WTC11 (cell line): ENCODE measurements at regions not wholly inside any gene's neighbourhood (a gene's known extent, or its start where the extent isn't known, plus 50 kb on each side); places are given as distances from the start of the nearest gene placed in this dataset.
A peak's percentile ranks its signal among the peaks of the same experiment; 100 is the strongest.

Source experiments
- ATAC-seq: fragments of 200-7000 bp; cut with Tn5 transposase; 2 replicates; pipeline ENCODE4 v1.10.0; 2021; ENCODE audit warnings: mild to moderate bottlenecking, moderate library complexity
- CTCF ChIA-PET: fragments of 300-600 bp; sonication (Branson Sonifier 250); formaldehyde crosslinking; loops from one replicate; lab custom pipeline; 2021; ENCODE audit warnings: antibody characterized with exemption; lab: Charles Lee
- POLR2A ChIA-PET: fragments of 350-600 bp; sonication (Branson Sonifier 250); formaldehyde crosslinking; loops from one replicate; lab custom pipeline; 2021; ENCODE audit warnings: antibody characterized with exemption; lab: Charles Lee
- DNase-seq: peaks from one replicate; pipeline ENCODE4 v3.0.0; 2021; ENCODE audit warnings: low spot score
- H3K27ac Mint-ChIP-seq: 2 replicates; pipeline ENCODE4 v1.8.0; 2021; ENCODE audit warnings: mixed read lengths
- H3K27me3 Mint-ChIP-seq: 2 replicates; pipeline ENCODE4 v1.8.0; 2021; ENCODE audit warnings: low read depth, mild to moderate bottlenecking, moderate library complexity, mixed read lengths
- H3K36me3 Mint-ChIP-seq: 2 replicates; pipeline ENCODE4 v1.8.0; 2021; ENCODE audit warnings: mixed read lengths
- H3K4me1 Mint-ChIP-seq: 2 replicates; pipeline ENCODE4 v1.8.0; 2022; ENCODE audit warnings: mixed read lengths
- H3K4me3 Mint-ChIP-seq: 2 replicates; pipeline ENCODE4 v1.8.0; 2021; ENCODE audit warnings: mild to moderate bottlenecking, moderate library complexity, mixed read lengths
- H3K9me3 Mint-ChIP-seq: 2 replicates; pipeline ENCODE4 v1.8.0; 2021; ENCODE audit warnings: mixed read lengths
- AR ChIP-seq: fragments of 250-450 bp; sonication (Bioruptor Pico); IDR thresholded peaks from 2 replicates; pipeline ENCODE4 v1.9.0; 2021; ENCODE audit warnings: mild to moderate bottlenecking
- ATF3 ChIP-seq: sonication (generic); formaldehyde crosslinking; conservative IDR thresholded peaks from 2 replicates; pipeline ENCODE4 v1.8.1; 2022; ENCODE audit warnings: mild to moderate bottlenecking, missing genetic modification reagents
- GABPB1 ChIP-seq: sonication (generic); formaldehyde crosslinking; IDR thresholded peaks from 2 replicates; pipeline ENCODE4 v1.8.1; 2023; ENCODE audit warnings: mild to moderate bottlenecking, missing genetic modification reagents
- GRHL2 ChIP-seq: fragments of 250-450 bp; sonication (Bioruptor Pico); IDR thresholded peaks from 2 replicates; pipeline ENCODE4 v1.8.0; 2022; ENCODE audit warnings: mild to moderate bottlenecking, moderate library complexity; ENCODE audit not compliant: insufficient replicate concordance, severe bottlenecking
- IRF2 ChIP-seq: sonication (generic); formaldehyde crosslinking; IDR thresholded peaks from 2 replicates; pipeline ENCODE4 v1.8.0; 2022; ENCODE audit warnings: low read depth, missing genetic modification reagents, borderline replicate concordance
- JAZF1 ChIP-seq: fragments of 250-450 bp; sonication (Bioruptor Pico); IDR thresholded peaks from 2 replicates; pipeline ENCODE4 v1.9.0; 2021; ENCODE audit warnings: moderate library complexity, mild to moderate bottlenecking, inconsistent platforms
- JUN ChIP-seq: sonication (generic); formaldehyde crosslinking; IDR thresholded peaks from 2 replicates; pipeline ENCODE4 v1.8.0; 2023; ENCODE audit warnings: mild to moderate bottlenecking, missing genetic modification reagents
- NFATC4 ChIP-seq: fragments of 250-450 bp; sonication (Bioruptor Pico); IDR thresholded peaks from 2 replicates; pipeline ENCODE4 v1.9.0; 2021; ENCODE audit warnings: mild to moderate bottlenecking
- NFYB ChIP-seq: sonication (generic); formaldehyde crosslinking; conservative IDR thresholded peaks from 2 replicates; pipeline ENCODE4 v1.8.0; 2022; ENCODE audit warnings: low read depth, missing genetic modification reagents
- NR1H2 ChIP-seq: sonication (generic); formaldehyde crosslinking; IDR thresholded peaks from 2 replicates; pipeline ENCODE4 v1.9.0; 2021; ENCODE audit warnings: mild to moderate bottlenecking, moderate library complexity, missing genetic modification reagents
- NR2C2 ChIP-seq: sonication (generic); formaldehyde crosslinking; IDR thresholded peaks from 2 replicates; pipeline ENCODE4 v1.8.0; 2022; ENCODE audit warnings: mild to moderate bottlenecking, missing genetic modification reagents
- OVOL2 ChIP-seq: fragments of 250-450 bp; sonication (Bioruptor Pico); IDR thresholded peaks from 2 replicates; pipeline ENCODE4 v1.9.0; 2021; ENCODE audit warnings: mild to moderate bottlenecking, borderline replicate concordance
- PREB ChIP-seq: sonication (generic); formaldehyde crosslinking; IDR thresholded peaks from 2 replicates; pipeline ENCODE4 v1.8.1; 2022; ENCODE audit warnings: mild to moderate bottlenecking, missing genetic modification reagents, moderate library complexity, borderline replicate concordance
- SOX15 ChIP-seq: fragments of 250-450 bp; sonication (Bioruptor Pico); IDR thresholded peaks from 2 replicates; pipeline ENCODE4 v1.9.0; 2021; ENCODE audit warnings: mild to moderate bottlenecking
- TEAD1 ChIP-seq: sonication (generic); formaldehyde crosslinking; IDR thresholded peaks from 2 replicates; pipeline ENCODE4 v1.8.0; 2022; ENCODE audit warnings: mild to moderate bottlenecking, missing genetic modification reagents
- USF1 ChIP-seq: sonication (generic); formaldehyde crosslinking; IDR thresholded peaks from 2 replicates; pipeline ENCODE4 v1.8.0; 2022; ENCODE audit warnings: mild to moderate bottlenecking, missing genetic modification reagents
- ZBTB43 ChIP-seq: sonication (generic); formaldehyde crosslinking; IDR thresholded peaks from 2 replicates; pipeline ENCODE4 v1.8.1; 2023; ENCODE audit warnings: mild to moderate bottlenecking, missing genetic modification reagents
- ZNF396 ChIP-seq: fragments of 250-450 bp; sonication (Bioruptor Pico); IDR thresholded peaks from 2 replicates; pipeline ENCODE4 v1.8.0; 2021; ENCODE audit warnings: mild to moderate bottlenecking, moderate library complexity, borderline replicate concordance
- ZNF425 ChIP-seq: fragments of 250-450 bp; sonication (Bioruptor Pico); conservative IDR thresholded peaks from 2 replicates; pipeline ENCODE4 v1.9.0; 2021; ENCODE audit warnings: mild to moderate bottlenecking
- ZSCAN18 ChIP-seq: fragments of 250-450 bp; sonication (Bioruptor Pico); IDR thresholded peaks from 2 replicates; pipeline ENCODE4 v2.1.2; 2022; ENCODE audit warnings: mild to moderate bottlenecking, moderate library complexity

- TF ChIP-seq ZNF425 (CRISPR knock-in tag): no peak
- no peak for TF ChIP-seq ZSCAN18
- no peak for TF ChIP-seq USF1 (CRISPR knock-in tag)
- TF ChIP-seq ATF3: no peak
Observed at GRCh38 chr4:14906805-14907204, 95.5 kb upstream of the CPEB2 start (continued).

GRCh38 chr4:14908635-14909034 is 93.6 kb upstream of the CPEB2 start:
- TF ChIP-seq AR (CRISPR knock-in tag) (no peak), GABPB1 (peak; percentile 72)
- Mint-ChIP-seq H3K36me3 (no peaks in the 10 kb centered on the region), H3K27ac (no peak overlapping the region), H3K4me3 (no peak overlapping the region), H3K9me3 (peaks cover 7% of the 10 kb centered on the region), H3K4me1 (peaks cover 6% of the 10 kb centered on the region), H3K27me3 (no peaks in the 10 kb centered on the region)
- ATAC-seq (no peak), DNase-seq (no peak)
- POLR2A ChIA-PET: no interaction called here
- CTCF ChIA-PET: no interaction called here

- ATAC-seq (no peak), DNase-seq (no peak)
- no peak overlapping the region for H3K4me3 Mint-ChIP-seq
- no peak overlapping the region for H3K27ac Mint-ChIP-seq
- TF ChIP-seq NFYB (CRISPR knock-in tag): no peak
- no peak for TF ChIP-seq JUN (CRISPR knock-in tag)
- TF ChIP-seq PREB (CRISPR knock-in tag): no peak
- no peak for TF ChIP-seq SOX15
- no peak for TF ChIP-seq JAZF1
- no peak for TF ChIP-seq NR2C2 (CRISPR knock-in tag)
- no peak for TF ChIP-seq OVOL2
- no peak for TF ChIP-seq AR (CRISPR knock-in tag)
- no peak for TF ChIP-seq TEAD1 (CRISPR knock-in tag)
- TF ChIP-seq GRHL2 (CRISPR knock-in tag): no peak
- no peak for TF ChIP-seq NR1H2 (CRISPR knock-in tag)
- TF ChIP-seq ZNF396 (CRISPR knock-in tag): no peak
- TF ChIP-seq NFATC4: no peak
- TF ChIP-seq IRF2: no peak
- no peak for TF ChIP-seq ZBTB43 (CRISPR knock-in tag)
- no peaks in the 10 kb centered on the region for H3K4me1 Mint-ChIP-seq
- H3K9me3 Mint-ChIP-seq: peaks cover 12% of the 10 kb centered on the region
- ChIA-PET POLR2A (no interaction called here), CTCF (no interaction called here)
- no peaks in the 10 kb centered on the region for H3K36me3 Mint-ChIP-seq
- no peaks in the 10 kb centered on the region for H3K27me3 Mint-ChIP-seq
Observed at GRCh38 chr4:14910411-14910810, 91.9 kb upstream of the CPEB2 start.
